Neuronal stem cell (in vitro differentiated cells): ENCODE measurements at regions not wholly inside any gene's neighbourhood (a gene's known extent, or its start where the extent isn't known, plus 50 kb on each side); places are given as distances from the start of the nearest gene placed in this dataset.

Experiments
- DNase-seq: peaks from one replicate; pipeline ENCODE4 v3.0.0-alpha.2; 2013; ENCODE audit warnings: low spot score
- H2AFZ ChIP-seq: one replicate; pipeline ENCODE4 v1.6.1; 2013; ENCODE audit warnings: mild to moderate bottlenecking, low read length, inconsistent platforms
- H2AK5ac ChIP-seq: 2 replicates; pipeline ENCODE4 v1.6.1; 2013; ENCODE audit warnings: low read depth, mild to moderate bottlenecking, inconsistent platforms, low read length, moderate library complexity, mixed read lengths
- H2BK120ac ChIP-seq: 2 replicates; pipeline ENCODE4 v1.6.1; 2013; ENCODE audit warnings: low read depth, mild to moderate bottlenecking, inconsistent platforms, low read length, moderate library complexity, mixed read lengths
- H2BK12ac ChIP-seq: one replicate; pipeline ENCODE4 v1.6.1; 2013; ENCODE audit warnings: low read length, inconsistent platforms
- H2BK15ac ChIP-seq: 2 replicates; pipeline ENCODE4 v1.6.1; 2013; ENCODE audit warnings: mild to moderate bottlenecking, low read length, inconsistent platforms, mixed read lengths
- H2BK5ac ChIP-seq: one replicate; pipeline ENCODE4 v1.6.1; 2013; ENCODE audit warnings: inconsistent platforms, mild to moderate bottlenecking, low read length, moderate library complexity
- H3K14ac ChIP-seq: one replicate; pipeline ENCODE4 v1.6.1; 2013; ENCODE audit warnings: low read length, inconsistent platforms
- H3K18ac ChIP-seq: 2 replicates; pipeline ENCODE4 v1.6.1; 2013; ENCODE audit warnings: low read length, inconsistent platforms
- H3K23ac ChIP-seq: 2 replicates; pipeline ENCODE4 v1.6.1; 2013; ENCODE audit warnings: low read depth, mild to moderate bottlenecking, mixed read lengths, low read length, inconsistent platforms; ENCODE audit not compliant: poor library complexity
- H3K27ac ChIP-seq: replicated peaks from 3 replicates; pipeline ENCODE4 v1.5.1; 2013; ENCODE audit warnings: low read length, inconsistent platforms
- H3K27me3 ChIP-seq, 3 experiments: 2 replicates each; pipeline ENCODE4 v1.6.1; 2013; ENCODE audit warnings: low read length in 3 of 3, mild to moderate bottlenecking in 2 of 3, inconsistent platforms in 1 of 3, low read depth in 1 of 3, mixed read lengths in 1 of 3, moderate library complexity in 1 of 3; ENCODE audit not compliant: control insufficient read depth in 3 of 3, insufficient read depth in 3 of 3
- H3K36me3 ChIP-seq, 2 donors: replicated peaks in 1 of 2; 2 replicates each; pipeline ENCODE4 v1.6.1; 2013; ENCODE audit warnings: low read length in 2 of 2; ENCODE audit not compliant: control insufficient read depth in 2 of 2, insufficient read depth in 2 of 2
- H3K4ac ChIP-seq: 2 replicates; pipeline ENCODE4 v1.6.1; 2013; ENCODE audit warnings: inconsistent platforms, mild to moderate bottlenecking, low read length, moderate library complexity
- H3K4me1 ChIP-seq, 2 donors: 1 replicate in 1 of 2; 2 replicates in 1 of 2; pipeline ENCODE4 v1.6.1; 2013; ENCODE audit warnings: low read length in 2 of 2, low read depth in 1 of 2; ENCODE audit not compliant: control insufficient read depth in 2 of 2, insufficient read depth in 1 of 2
- H3K4me2 ChIP-seq: one replicate; pipeline ENCODE4 v1.6.1; 2013; ENCODE audit warnings: mild to moderate bottlenecking, low read length, inconsistent platforms; ENCODE audit not compliant: insufficient read depth, poor library complexity, severe bottlenecking
- H3K4me3 ChIP-seq, 2 donors: 2 replicates each; pipeline ENCODE4 v1.5.1; 2013; ENCODE audit warnings: low read length in 2 of 2, mild to moderate bottlenecking in 2 of 2, inconsistent platforms in 1 of 2, moderate library complexity in 1 of 2
- H3K79me1 ChIP-seq: one replicate; pipeline ENCODE4 v1.6.1; 2013; ENCODE audit warnings: low read depth, mild to moderate bottlenecking, inconsistent platforms, low read length, moderate library complexity
- H3K9ac ChIP-seq: one replicate; pipeline ENCODE4 v1.6.1; 2013; ENCODE audit warnings: mild to moderate bottlenecking, low read depth, low read length, inconsistent platforms; ENCODE audit not compliant: poor library complexity
- H3K9me3 ChIP-seq, 2 donors: replicated peaks in 1 of 2; 2 replicates each; pipeline versions ENCODE3 to v1.6.1; 2013; ENCODE audit warnings: low read length in 2 of 2, mild to moderate bottlenecking in 2 of 2, inconsistent platforms in 1 of 2, low read depth in 1 of 2, mixed read lengths in 1 of 2, moderate library complexity in 1 of 2; ENCODE audit not compliant: control insufficient read depth in 2 of 2, insufficient read depth in 1 of 2
- H4K8ac ChIP-seq: one replicate; pipeline ENCODE4 v1.6.1; 2013; ENCODE audit warnings: low read depth, mild to moderate bottlenecking, inconsistent platforms, low read length, moderate library complexity
- H4K91ac ChIP-seq: one replicate; pipeline ENCODE4 v1.6.1; 2013; ENCODE audit warnings: low read length, low read depth, mild to moderate bottlenecking, inconsistent platforms; ENCODE audit not compliant: poor library complexity
- WGBS, 2 donors: extraction: QIAGEN DNeasy Blood & Tissue Kit; methylation state at CpG; one replicate each; pipeline ENCODE4 v1.1.7; 2013; ENCODE audit warnings: missing lambda C conversion rate in 2 of 2, mixed read lengths in 1 of 2; ENCODE audit not compliant: insufficient read length in 2 of 2, insufficient replicate concordance in 1 of 2; ENCODE audit errors: extremely low coverage in 2 of 2; 5-methylcytosine and 5-hydroxymethylcytosine counted together

DNA sequence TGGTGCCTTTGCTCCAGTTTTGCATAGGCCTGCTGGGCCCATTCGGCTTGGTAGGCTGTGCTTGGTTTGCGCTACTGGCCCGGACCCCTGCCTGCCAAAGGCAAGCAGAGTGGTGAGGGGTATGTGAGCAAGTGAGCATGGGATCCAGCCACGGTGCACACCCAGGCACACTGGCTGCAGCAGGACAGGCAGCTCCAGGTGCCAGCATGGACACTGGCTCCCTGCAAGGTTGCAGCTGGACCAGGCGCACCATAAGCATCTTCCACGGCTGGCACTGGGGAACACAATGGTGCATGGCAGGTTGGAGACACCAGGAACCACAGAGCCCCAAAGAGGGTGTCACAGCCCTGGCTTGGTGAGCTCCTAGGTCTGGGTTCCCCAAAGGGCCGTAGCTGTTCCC is 693.5 kb upstream of the PTBP2 start:
- Histone ChIP-seq H3K23ac (no peak overlapping the region), H2BK12ac (no peak overlapping the region)
- no peak for DNase-seq

GRCh38 chr1:96030312-96030711 is 691.3 kb upstream of the PTBP2 start:
- Histone ChIP-seq H3K27me3 (no peaks in the 10 kb centered on the region), H2BK12ac (no peak overlapping the region), H3K36me3 (no peaks in the 10 kb centered on the region), H3K23ac (no peak overlapping the region), H2AK5ac (no peak overlapping the region), H3K4me2 (no peak overlapping the region), H3K79me1 (no peaks in the 10 kb centered on the region), H3K9me3 (peaks cover 0 to 8% of the 10 kb centered on the region in 2 donors), H3K4ac (no peak overlapping the region), H3K9ac (no peak overlapping the region), H3K14ac (no peak overlapping the region), H4K91ac (no peak overlapping the region), H3K27ac (no peak overlapping the region), H2AFZ (no peak overlapping the region), H2BK120ac (no peak overlapping the region), H2BK15ac (no peak overlapping the region), H3K4me3 (no peak overlapping the region), H4K8ac (no peak overlapping the region), H2BK5ac (no peak overlapping the region), H3K4me1 (no peaks in the 10 kb centered on the region), H3K18ac (no peak overlapping the region)
- no CpG with 5 or more reads among the region's 1 CpG for WGBS, 2 donors
- no peak for DNase-seq

More for the DNA sequence above, 693.5 kb upstream of the PTBP2 start:
- H3K4me3 ChIP-seq, result no peak overlapping the region
- H3K14ac ChIP-seq, result no peak overlapping the region
- no peaks in the 10 kb centered on the region for H3K27me3 ChIP-seq
- H4K91ac ChIP-seq, result no peak overlapping the region
- H2BK15ac ChIP-seq, result no peak overlapping the region
- no peak overlapping the region for H2BK120ac ChIP-seq
- H2AFZ ChIP-seq, result no peak overlapping the region
- H3K4me2 ChIP-seq, result no peak overlapping the region
- no peaks in the 10 kb centered on the region for H3K36me3 ChIP-seq
- H3K4ac ChIP-seq, result no peak overlapping the region
- no peak overlapping the region for H3K9ac ChIP-seq
- H2AK5ac ChIP-seq, result peak overlapping the region; percentile 65
- peaks cover 0 to 8% of the 10 kb centered on the region in 2 donors for H3K9me3 ChIP-seq
- no peak overlapping the region for H4K8ac ChIP-seq
- WGBS, 2 donors, result no CpG with 5 or more reads among the region's 7 CpGs
- H2BK5ac ChIP-seq, result no peak overlapping the region
- H3K4me1 ChIP-seq, result no peaks in the 10 kb centered on the region
- H3K18ac ChIP-seq, result peak overlapping the region; percentile 60
- no peaks in the 10 kb centered on the region for H3K79me1 ChIP-seq
- H3K27ac ChIP-seq, result no peak overlapping the region

GRCh38 chr1:96034006-96034405 is 687.6 kb upstream of the PTBP2 start:
- Histone ChIP-seq H2BK120ac (no peak overlapping the region), H3K18ac (no peak overlapping the region), H3K9me3 (peaks cover 0 to 2% of the 10 kb centered on the region in 2 donors), H2AK5ac (no peak overlapping the region), H3K4ac (no peak overlapping the region), H2BK15ac (no peak overlapping the region), H3K79me1 (no peaks in the 10 kb centered on the region), H2BK12ac (no peak overlapping the region), H3K23ac (no peak overlapping the region), H4K8ac (no peak overlapping the region), H3K14ac (no peak overlapping the region), H3K4me2 (no peak overlapping the region), H2BK5ac (no peak overlapping the region), H2AFZ (no peak overlapping the region), H3K36me3 (no peaks in the 10 kb centered on the region), H3K27me3 (no peaks in the 10 kb centered on the region), H3K9ac (no peak overlapping the region), H3K27ac (no peak overlapping the region), H3K4me3 (no peak overlapping the region), H4K91ac (no peak overlapping the region), H3K4me1 (no peaks in the 10 kb centered on the region)
- no CpG with 5 or more reads among the region's 2 CpGs for WGBS, 2 donors
- no peak for DNase-seq

GRCh38 chr1:96036763-96037162 is 684.8 kb upstream of the PTBP2 start:
- H3K4me1 ChIP-seq, result no peaks in the 10 kb centered on the region
- no peak overlapping the region for H3K4me2 ChIP-seq
- no peaks in the 10 kb centered on the region for H3K9me3 ChIP-seq
- no peak overlapping the region for H2BK12ac ChIP-seq
- H3K36me3 ChIP-seq, result no peaks in the 10 kb centered on the region
- H3K14ac ChIP-seq, result no peak overlapping the region
- no peak overlapping the region for H3K27ac ChIP-seq
- no peak overlapping the region for H2AK5ac ChIP-seq
- H3K9ac ChIP-seq, result no peak overlapping the region
- H2BK120ac ChIP-seq, result no peak overlapping the region
- H4K8ac ChIP-seq, result no peak overlapping the region
- no peak overlapping the region for H3K23ac ChIP-seq
- no peak overlapping the region for H3K18ac ChIP-seq
- DNase-seq, result no peak
- H2BK15ac ChIP-seq, result no peak overlapping the region
- H3K4me3 ChIP-seq, result no peak overlapping the region
- H2AFZ ChIP-seq, result no peak overlapping the region
- H2BK5ac ChIP-seq, result no peak overlapping the region
- H3K27me3 ChIP-seq, result no peaks in the 10 kb centered on the region
- WGBS, 2 donors, result no CpG with 5 or more reads among the region's 3 CpGs
- H4K91ac ChIP-seq, result no peak overlapping the region
- no peaks in the 10 kb centered on the region for H3K79me1 ChIP-seq
- H3K4ac ChIP-seq, result no peak overlapping the region
